ENCODE measurements at regions not wholly inside any gene's neighbourhood (a gene's known extent, or its start where the extent isn't known, plus 50 kb on each side); places are given as distances from the start of the nearest gene placed in this dataset.

DNA sequence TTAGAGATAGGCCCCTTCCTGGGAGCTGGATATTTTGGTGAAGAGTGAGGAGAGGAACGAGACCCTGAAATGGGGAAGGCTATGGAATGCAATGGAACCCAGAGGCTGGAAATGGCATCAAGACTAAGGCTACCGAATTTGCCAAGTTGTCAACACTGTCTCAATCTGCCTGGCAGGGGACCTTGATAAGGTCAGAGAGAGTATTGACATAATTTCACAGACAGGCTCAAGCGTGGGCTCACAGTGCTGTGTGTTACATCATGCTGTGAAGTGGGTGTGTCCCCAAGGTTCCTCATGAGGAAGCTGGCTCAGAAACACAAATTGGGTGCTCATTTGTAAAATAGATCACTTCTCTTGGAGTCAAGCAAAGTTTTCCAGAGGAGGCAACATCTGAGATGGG lies 51.8 kb upstream of the CYRIA start:
- H3K36me3 Mint-ChIP-seq, result no peaks in the 10 kb centered on the region
- peaks cover 15 to 27% (median 25%) of the 10 kb centered on the region in 3 donors for H3K4me1 Mint-ChIP-seq
- peak overlapping the region in 5 of 6 donors; percentile 18 to 70 (median 23) for H3K27ac Mint-ChIP-seq
- peak; percentile 45 to 54 for ATAC-seq (ENCODE audit: low read depth in 2 of 2)
- peaks cover 0 to 4% (median 0%) of the 10 kb centered on the region in 3 donors for H3K27me3 Mint-ChIP-seq
- no peaks in the 10 kb centered on the region for H3K9me3 Mint-ChIP-seq
- DNase-seq, result no peak
- H3K4me3 Mint-ChIP-seq, result peak overlapping the region in 1 of 8 donors; percentile 32

DNA sequence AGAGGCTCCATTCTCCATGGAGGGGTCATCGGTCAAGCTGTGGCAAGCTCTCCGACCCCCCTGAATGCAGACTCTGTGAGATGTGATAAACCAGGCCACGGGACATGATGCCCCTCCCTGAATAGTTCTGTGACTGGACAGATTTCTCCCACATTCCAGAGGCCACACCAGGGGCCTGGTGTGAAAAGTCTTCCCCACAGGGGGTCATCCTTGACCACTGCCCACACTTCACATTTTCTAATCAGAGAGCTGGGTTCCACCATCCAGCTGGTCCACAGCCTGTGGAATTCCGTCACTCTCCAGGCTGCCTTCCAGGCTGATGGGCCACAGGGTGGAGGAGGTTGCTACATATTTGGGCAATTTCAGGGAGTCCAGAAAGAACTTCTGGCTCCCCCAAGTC lies 51.3 kb upstream of the CYRIA start:
- DNase-seq (no peak), ATAC-seq (ENCODE audit: low read depth in 2 of 2) (no peak)
- H3K4me1 Mint-ChIP-seq, result peaks cover 15 to 30% (median 27%) of the 10 kb centered on the region in 3 donors
- H3K9me3 Mint-ChIP-seq, result no peaks in the 10 kb centered on the region
- H3K27ac Mint-ChIP-seq, result peak overlapping the region in 2 of 6 donors; percentile 19 to 24
- no peak overlapping the region for H3K4me3 Mint-ChIP-seq
- peaks cover 0 to 4% (median 0%) of the 10 kb centered on the region in 3 donors for H3K27me3 Mint-ChIP-seq
- H3K36me3 Mint-ChIP-seq, result no peaks in the 10 kb centered on the region

DNA sequence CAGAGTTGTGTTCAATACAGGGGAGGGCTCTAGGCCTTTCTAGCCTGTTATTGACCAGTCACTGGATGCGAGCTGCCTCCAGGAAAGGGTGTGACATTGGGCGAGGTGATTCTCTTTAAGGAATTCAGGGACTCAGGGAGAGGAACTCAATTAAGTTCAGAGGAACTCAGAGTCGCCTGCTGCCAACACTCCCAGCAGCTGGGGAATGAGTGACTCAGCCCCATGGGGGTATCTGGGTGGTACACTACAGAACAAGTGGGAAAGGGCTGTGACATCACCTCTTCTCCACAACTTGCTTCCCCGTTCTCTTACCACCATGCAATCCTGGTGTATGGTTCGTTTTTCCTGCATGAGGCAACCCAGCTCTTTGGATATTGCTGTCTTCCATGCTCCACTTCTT lies 50.4 kb upstream of the CYRIA start:
- ATAC-seq (ENCODE audit: low read depth in 2 of 2), result no peak
- H3K9me3 Mint-ChIP-seq, result no peaks in the 10 kb centered on the region
- H3K4me1 Mint-ChIP-seq, result peaks cover 15 to 31% (median 27%) of the 10 kb centered on the region in 3 donors
- no peaks in the 10 kb centered on the region for H3K36me3 Mint-ChIP-seq
- H3K27ac Mint-ChIP-seq, result peak overlapping the region in 3 of 6 donors; percentile 1 to 57 (median 44)
- H3K27me3 Mint-ChIP-seq, result peaks cover 0 to 4% (median 0%) of the 10 kb centered on the region in 3 donors
- DNase-seq, result no peak
- no peak overlapping the region for H3K4me3 Mint-ChIP-seq

Data from naive B cell (primary cell).